GM19025 (cell line): ENCODE measurements at regions not wholly inside any gene's neighbourhood (a gene's known extent, or its start where the extent isn't known, plus 50 kb on each side); places are given as distances from the start of the nearest gene placed in this dataset.
A peak's percentile ranks its signal among the peaks of the same experiment; 100 is the strongest.
"Not testable (repeated sequence)": the region's sequence is repeated elsewhere in the genome, so short reads cannot be mapped to it uniquely, and the experiment has no call there.

ENCODE experiments used
- ATAC-seq: cut with Tn5 transposase; IDR thresholded peaks from one replicate; pipeline ENCODE4 v1.9.1; 2021; ENCODE audit warnings: mild to moderate bottlenecking, low read depth, moderate library complexity; ENCODE audit not compliant: unreplicated experiment

- no peak for ATAC-seq
Observed at GRCh38 chr22:22123118-22123959, 121.2 kb upstream of the VPREB1 start.

- no peak for ATAC-seq
Observed at GRCh38 chr22:22122348-22123117, 122.1 kb upstream of the VPREB1 start.

DNA sequence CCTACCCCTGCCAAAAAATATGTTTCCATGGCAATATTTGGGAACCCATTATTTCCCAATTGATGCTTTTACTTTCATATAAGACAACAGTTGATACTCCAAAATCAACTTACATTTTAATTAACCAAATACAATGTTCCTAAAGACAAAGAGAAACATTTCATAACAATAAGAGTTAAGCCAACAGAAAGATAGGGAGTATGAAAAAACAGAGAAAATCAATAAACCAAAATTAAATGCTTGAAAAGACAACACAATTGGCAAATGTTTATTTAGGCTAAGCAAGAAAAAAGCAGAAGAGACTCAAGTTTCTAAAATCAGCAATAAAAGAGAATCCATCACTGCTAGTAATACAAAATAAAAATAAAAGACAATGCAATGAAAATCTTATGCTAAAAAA, 123.1 kb upstream of the VPREB1 start:
- ATAC-seq: no peak

- no peak for ATAC-seq
Observed at GRCh38 chr22:22120160-22120559, 124.4 kb upstream of the VPREB1 start.

DNA sequence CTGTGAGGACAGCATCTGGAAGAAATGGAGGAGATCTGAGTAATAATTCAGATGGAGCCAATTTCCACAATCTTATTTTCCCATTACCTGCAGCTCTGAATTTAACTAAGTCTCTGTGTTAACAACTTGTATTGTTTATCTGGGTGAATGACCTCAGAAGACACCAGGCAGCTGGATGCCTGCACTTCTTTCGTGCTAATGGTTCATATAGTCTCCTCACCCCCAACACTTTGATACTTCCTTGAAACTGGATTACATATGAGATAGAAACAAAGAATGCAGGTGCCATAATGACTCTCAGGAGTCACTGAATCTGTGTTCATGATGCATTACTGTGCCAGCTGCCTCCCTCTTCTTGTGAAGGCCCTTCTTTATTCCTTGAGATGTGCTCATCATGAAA, 125.6 kb upstream of the VPREB1 start:
- ATAC-seq: no peak

DNA sequence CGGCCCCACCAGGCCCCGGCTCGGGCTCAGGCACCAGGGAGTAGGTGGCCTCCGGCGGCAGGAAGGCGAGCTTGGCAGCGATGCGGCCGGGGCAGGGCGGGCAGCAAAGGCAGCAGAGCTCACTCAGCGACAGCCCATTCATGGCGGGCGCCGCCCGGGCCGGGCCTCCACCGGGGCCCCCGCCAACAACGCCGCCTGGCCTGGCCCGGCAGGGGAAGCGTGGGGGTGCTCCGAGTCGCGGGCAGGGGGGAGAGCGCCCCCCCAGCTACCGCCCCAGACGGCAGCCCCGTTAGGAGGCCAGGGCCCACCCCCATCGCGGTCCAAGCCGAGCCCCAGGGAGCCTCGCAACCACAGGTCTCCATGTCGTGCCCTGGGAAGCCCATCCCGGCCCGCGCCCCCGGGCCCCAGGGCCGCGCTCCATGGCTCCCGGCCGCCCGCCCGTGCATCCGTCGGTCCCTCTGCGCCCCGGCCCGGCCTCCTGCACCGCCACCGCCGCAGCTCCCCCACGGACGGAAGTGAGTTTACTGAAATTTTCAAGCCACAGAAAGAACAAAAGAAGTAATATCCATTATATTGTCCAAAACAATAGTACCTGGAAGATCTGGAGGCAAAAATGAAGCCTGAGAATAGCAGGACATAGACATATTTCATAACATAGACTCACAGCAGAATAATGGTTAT, 126.6 kb upstream of the VPREB1 start:
- ATAC-seq: not testable (repeated sequence)

DNA sequence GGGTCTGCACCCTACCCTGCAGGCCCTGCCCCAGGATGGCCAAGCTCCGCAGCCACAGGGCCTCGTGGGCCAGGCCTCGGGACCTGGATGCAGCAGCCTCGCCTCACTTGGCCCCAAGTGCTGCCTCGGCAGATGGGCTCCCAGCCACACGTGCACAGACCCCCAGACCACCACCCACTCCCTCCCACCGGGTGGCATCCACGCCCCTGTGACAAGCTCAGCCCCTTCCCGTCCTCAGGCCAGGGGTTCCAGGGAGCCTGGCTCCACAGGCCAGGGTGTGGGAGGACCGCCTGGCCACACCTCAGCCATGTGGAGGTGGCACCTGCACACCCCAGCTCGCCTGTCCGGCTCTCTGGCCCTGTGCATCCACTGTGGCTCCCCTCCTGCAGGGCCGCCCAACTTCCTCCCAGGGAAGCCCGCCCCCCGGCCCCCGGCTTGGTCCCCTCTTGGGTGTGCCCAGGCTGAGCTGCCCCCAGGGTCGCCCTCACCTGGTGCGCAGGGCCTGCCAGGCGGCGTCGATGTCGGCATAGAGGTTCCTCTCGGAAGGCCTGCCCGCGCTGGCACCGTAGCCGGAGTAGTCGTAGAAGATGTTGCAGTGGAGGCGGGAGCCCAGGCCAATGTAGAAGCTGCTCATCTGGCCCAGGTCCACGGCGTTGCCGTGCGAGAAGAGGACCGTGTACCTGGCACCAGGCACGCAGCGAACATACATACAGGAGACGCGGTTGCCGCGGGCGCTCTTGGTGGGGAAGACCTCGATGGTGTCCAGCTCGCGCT, 127.4 kb upstream of the VPREB1 start:
- not testable (repeated sequence) for ATAC-seq

DNA sequence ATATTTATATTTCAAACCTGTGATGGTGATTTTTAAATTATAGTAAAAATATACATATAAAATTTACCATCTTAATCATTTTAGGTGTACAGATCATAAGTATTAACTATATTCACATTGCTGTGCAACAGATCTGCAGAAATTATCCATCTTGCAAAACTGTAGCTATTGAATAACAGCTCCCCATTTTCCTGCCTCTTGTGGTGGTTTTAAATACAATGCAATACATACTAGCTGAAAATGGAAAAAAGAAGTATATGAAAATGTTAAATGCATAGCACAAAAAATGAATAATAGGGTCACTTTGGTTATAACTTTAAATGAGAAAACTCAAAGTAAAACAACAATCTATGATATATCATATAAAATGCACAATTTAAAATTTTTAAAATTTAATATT, 130.9 kb upstream of the VPREB1 start:
- ATAC-seq: no peak

DNA sequence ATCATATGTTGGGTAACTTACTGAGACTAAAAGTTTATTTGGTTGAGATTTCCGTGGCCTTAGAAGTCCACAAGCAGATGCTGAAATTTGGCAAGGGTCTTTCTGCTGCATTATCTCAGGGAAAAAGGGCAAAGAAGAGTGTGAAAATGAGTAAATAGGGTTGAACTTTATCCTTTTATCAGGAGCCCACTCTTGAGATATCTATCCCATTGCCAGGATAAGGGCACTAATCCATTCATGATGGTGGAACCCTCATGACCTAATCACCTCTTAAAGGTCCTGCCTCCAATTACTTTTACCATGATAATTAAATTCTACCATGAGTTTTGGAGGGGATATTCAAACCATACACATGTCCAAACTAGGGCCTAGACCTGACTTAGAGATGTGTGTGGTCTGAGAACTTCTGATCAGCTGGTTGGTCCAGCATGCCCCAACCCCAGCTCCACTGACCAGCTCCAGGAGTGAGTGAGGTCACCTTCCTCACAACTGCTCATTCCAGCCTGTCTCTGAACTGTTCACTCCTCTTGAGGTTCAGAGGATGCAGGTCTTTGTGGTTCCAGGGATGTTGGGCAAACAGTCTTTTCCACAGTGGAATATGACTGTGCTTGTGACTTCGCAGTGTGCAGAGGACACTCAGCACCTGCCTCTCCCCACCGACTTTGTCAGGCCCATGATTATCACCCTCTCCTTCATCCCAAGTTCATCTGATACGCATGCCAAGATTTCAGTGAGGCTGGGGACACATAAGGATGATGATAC, 130.1 kb upstream of the TOP3B start:
- no peak for ATAC-seq

DNA sequence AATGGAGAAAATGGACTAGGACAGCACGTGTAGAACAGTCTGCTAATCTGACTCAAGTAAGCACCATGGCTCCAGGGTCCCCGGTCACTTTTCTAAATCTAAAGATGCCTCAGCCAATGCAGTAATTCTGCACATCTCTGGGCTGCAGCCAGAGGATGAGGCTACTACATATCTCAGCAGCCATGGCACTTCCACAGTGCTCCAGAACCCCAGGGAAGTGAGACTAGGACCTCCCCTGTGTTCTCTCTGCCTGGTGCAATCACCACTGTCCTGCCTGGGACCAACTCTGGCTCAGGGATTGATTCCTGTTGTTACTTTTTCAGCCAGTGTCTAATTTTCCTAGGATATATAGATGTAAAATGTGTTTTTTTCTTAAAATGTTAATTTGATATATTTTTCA, 129.4 kb upstream of the TOP3B start:
- no peak for ATAC-seq

DNA sequence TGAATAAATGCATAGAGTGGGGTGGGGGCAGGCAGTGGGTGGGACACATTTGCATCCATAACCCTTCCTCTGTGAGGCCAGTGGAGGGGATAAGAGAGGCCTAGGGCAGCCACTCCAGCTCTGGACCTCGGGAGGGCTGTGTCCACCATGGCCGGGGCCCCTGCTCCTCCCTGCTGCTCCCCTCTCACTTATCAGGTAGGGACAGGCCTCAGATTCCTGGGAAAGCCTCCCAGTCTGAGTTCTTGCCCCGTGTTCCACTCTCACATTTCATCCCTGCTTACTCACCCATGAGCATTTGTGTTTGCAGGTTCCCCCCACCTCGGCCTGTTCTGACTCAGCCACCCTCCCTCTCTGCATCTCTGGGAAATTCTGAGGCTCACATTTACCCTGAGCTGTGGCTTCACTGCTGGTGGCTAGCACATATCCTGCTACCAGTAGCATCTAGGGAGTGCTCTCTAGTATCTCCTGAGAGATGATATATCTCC, 128.7 kb upstream of the TOP3B start:
- ATAC-seq: peak; percentile 43

GRCh38 chr22:22110548-22111266, 128.1 kb upstream of the TOP3B start:
- ATAC-seq: peak; percentile 95

- no peak for ATAC-seq
Observed at GRCh38 chr22:22109693-22110466, 127.3 kb upstream of the TOP3B start.

DNA sequence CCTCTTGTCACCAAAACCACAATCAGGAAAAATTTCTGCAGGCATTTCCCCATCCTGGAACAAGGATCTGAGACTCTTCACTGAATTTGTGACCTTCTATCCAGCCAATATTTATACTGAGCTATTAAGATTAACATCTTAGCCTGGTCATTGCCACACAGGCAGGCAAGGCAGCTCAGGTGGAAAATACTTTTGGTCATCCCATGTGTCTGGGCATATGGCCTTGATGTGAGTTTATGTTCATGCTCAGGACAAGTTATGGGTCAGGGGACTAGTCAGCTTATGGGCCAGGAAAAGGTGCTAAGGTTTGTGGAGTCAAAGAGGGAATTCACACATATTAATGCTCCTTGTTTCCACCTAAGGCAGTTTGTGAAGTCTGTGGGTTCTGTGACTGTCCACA, 124.3 kb upstream of the TOP3B start:
- no peak for ATAC-seq

DNA sequence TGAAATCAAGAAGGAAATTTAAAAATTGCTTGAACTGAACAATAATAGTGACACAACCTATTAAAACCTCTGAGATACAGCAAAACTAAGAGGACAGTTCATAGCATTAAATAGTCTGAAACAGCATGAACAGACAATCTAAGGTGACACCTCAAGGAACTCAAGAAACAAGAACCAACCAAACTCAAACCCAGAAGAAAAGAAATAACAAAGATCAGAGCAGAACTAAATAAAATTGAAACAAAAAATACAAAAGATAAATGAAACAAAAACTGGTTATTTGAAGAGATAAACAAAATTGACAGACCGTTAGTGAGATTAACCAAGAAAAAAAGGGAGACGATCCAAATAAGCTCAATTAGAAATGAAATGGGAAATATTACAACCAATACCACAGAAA, 122.8 kb upstream of the TOP3B start:
- ATAC-seq: no peak

DNA sequence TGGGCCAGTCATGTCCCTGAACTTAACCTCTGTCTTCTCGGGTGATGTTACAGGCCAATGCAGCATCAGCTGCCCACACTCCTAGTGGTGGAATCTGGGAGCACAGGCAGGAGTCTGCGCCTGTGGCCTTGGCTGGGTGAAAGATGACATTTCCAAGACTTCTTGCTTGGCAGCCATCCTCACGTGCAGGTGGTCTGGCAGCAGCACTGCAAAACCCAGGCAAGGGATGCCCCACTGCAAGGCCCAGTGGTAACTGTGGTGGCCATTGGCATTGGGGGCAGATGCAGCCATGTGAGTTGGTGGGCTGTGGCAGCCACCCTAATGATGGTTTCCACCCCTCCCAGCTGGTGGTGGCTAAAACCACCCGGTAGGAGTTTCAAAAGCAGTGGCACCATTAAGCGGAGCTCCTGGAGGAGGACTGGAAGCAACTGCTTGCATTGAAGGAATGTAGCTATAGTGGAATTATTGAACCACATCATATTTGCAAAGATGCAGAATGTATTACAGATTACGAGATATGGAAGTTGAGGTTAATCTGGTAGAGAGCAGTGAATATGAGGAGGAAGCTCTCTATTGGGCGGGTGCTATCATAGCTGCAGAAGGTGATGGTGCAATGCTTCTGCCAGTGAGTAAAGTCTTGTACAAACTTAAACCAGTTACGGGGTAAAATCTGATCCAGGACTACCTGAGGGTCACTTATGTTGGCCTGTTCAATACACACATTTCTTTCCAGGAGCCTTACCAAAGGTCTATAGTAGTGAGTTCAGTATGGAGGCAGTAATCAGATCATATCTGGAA, 120.7 kb upstream of the TOP3B start:
- ATAC-seq: no peak
